Inflammatory macrophage treated with lipopolysaccharide for 1 hour (primary cell): ENCODE measurements at regions not wholly inside any gene's neighbourhood (a gene's known extent, or its start where the extent isn't known, plus 50 kb on each side); places are given as distances from the start of the nearest gene placed in this dataset.

ENCODE experiments used
- DNase-seq, 2 donors: peaks; one replicate each; pipeline ENCODE4 v3.0.0-alpha.2; 2020 to 2022

- no peak for DNase-seq
Observed at GRCh38 chr6:117078624-117079023, 186.7 kb upstream of the VGLL2 start.

DNA sequence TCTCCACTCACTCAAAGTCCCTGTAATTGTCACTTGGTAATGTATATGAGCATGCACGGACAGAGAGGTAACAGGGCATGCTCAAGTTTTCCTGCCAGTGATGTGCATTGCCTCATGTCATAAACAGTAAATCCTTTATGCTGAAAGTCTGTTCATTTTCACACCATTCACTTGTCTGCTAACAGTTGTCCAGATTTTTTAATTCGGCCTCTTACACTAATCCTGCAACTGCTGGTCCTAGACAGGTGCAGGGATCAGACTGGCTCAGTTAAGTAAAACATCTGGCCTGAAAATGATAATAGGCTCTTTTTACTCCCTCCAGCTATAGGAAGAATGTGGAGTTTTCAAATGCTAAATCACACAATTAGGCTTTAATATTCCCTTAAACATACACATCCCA lies 185.4 kb upstream of the VGLL2 start:
- no peak for DNase-seq

DNA sequence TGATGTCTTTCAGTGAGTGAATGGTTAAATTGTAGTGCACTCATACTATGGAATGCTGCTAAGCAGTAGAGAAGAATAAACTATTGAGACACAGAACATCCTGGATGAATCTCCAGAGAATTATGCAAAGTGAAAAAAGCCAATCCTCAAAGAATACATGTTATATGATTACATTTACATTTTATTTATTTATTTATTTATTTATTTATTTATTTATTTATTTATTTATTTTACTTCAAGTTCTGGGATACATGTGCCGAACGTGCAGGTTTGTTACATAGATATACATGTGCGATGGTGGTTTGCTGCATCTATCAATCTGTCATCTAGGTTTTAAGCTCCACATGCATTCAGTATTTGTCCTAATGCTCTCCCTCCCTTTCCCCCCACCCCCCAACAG lies 175.8 kb upstream of the VGLL2 start:
- no peak for DNase-seq

DNA sequence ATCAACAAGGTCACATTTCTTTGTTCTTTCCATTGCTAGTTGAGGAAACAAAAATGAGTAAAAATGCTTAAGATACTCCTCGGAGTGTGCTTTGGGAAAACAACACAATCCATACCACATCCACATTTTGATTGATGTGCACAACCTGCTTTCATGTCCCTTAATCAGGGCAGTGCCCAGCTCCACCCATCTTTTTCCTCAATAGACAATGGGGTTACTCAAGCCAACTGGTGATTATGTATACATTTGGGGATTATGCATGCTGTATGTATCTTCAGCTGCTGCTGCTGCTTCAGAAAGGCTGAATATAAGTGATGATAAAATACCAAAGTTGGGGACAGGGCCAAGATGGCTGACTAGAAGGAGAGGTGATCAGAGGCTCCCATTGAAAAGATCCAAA lies 155.2 kb upstream of the VGLL2 start:
- no peak for DNase-seq

DNA sequence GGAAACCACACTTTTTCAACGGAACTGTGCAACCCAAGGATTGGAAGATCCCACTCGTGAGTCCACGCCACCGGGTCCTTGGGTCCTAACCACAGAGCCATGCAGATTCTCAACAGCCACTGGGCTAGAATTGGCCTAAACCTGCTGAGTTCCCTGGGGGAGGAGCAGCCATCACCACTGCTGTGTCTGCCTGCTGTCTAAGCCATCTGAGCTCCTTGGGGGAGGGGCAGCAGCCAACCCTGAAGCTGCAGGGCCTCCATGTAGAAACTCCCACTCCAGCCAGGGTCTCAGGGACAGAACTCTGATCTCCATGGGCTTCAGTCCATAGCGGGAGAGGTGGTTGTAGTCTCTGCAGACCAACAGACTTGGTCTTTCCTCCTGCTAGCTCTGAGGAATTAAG lies 154.6 kb upstream of the VGLL2 start:
- DNase-seq: no peak

GRCh38 chr6:117117652-117118051 lies 147.7 kb upstream of the VGLL2 start:
- DNase-seq: no peak

GRCh38 chr6:117118490-117118889 lies 146.9 kb upstream of the VGLL2 start:
- DNase-seq: no peak

GRCh38 chr6:117126213-117126612 lies 139.1 kb upstream of the VGLL2 start:
- no peak for DNase-seq

DNA sequence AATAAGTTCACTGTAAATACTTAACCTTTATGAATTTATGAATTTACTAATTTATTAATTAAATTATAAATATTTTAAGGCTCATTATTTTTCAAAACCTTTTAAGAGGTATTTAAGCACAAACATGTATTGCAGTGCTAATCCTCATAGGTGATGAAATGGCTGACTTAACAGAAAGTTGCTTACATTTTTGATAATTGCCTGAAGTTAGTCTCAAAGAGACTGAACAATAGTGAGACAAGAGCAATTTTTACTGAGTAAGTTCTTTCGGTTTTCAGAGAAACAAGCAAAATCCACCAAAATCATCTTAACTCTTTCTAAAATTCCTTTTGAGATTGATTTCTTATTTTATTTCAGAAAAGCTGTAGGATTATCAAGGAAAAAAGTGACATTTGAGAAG lies 137.3 kb upstream of the VGLL2 start:
- no peak for DNase-seq

DNA sequence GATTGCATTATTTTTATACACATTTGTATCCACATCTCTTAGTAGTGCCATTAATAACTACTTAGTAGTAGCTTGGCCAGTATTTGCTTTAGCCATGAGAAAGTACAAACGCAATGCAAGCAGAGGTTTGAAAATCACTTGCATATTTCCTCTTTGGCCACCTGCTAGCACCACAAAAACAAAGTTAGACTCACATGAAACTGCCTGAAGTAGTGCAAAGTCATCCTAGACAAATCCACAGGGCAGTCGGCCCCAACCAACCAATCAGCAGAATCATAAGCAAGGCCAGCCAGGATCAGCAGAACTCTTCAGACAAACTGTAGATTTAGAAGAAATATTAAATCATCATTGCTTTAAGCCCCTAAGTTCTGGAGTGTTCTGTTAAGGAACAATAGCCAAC lies 135.2 kb upstream of the VGLL2 start:
- DNase-seq: no peak

GRCh38 chr6:117136702-117137101 lies 128.7 kb upstream of the VGLL2 start:
- no peak for DNase-seq

- DNase-seq: no peak
Observed at GRCh38 chr6:117137711-117138110, 127.6 kb upstream of the VGLL2 start.

GRCh38 chr6:117138425-117138824 lies 126.9 kb upstream of the VGLL2 start:
- DNase-seq: no peak

GRCh38 chr6:117138920-117139319 lies 126.4 kb upstream of the VGLL2 start:
- no peak for DNase-seq

DNA sequence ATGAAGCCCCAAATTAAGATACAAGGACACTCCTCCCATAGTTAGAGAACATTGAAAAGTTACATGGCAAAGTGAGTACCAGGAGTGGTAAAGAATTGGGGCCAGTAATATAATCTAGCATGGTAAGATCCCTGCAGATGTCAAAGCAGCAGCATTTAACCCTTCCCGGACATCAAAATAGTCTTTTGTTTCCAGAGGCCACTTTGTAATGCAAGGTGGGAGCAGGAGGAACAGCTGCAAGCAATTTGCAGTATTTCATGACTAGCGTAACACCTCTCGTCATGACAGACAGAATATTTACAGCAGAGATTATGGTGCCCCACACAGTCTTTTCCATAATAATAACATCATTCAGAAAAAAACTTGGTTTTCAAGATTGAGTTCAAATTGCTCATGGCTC lies 123.2 kb upstream of the VGLL2 start:
- DNase-seq: no peak

DNA sequence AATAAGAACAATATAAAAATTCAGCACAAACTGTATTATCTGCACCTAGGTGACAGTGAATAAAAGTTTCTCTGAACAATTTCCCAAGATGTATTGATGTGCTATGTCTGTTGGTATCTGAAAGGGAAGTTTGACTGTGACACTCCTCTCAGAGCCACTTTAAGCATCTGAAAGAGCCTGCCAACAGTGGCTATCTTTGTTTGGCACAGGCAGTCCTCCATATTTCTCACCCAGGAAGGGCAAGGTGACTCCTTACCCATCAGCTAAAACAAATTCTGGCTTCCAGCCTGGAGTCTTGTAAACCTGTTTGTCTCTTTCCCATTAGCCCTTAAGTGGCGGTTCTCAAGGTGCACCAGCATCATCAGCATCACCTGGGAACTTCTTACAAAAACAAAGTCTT lies 122.4 kb upstream of the VGLL2 start:
- no peak for DNase-seq

- DNase-seq: no peak
Observed at GRCh38 chr6:117143647-117144046, 121.7 kb upstream of the VGLL2 start.

DNA sequence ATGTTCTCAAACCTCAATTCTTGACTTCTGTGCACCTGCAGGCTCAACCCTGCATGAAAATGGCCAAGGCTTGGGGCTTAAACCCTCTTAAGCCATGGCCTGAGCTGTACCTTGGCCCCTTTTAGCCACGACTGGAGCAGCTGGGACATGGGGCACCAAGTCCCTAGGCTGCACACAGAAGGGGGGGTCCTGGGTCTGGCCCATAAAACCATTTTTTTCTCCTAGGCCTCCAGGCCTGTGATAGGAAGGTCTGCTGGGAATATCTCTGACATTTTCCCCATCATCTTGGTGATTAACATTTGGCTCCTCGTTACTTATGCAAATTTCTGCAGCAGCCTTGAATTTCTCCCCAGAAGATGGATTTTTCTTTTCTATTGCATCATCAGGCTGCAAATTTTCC lies 119.4 kb upstream of the VGLL2 start:
- no peak for DNase-seq

GRCh38 chr6:117149324-117149723 lies 116.0 kb upstream of the VGLL2 start:
- DNase-seq: no peak

DNA sequence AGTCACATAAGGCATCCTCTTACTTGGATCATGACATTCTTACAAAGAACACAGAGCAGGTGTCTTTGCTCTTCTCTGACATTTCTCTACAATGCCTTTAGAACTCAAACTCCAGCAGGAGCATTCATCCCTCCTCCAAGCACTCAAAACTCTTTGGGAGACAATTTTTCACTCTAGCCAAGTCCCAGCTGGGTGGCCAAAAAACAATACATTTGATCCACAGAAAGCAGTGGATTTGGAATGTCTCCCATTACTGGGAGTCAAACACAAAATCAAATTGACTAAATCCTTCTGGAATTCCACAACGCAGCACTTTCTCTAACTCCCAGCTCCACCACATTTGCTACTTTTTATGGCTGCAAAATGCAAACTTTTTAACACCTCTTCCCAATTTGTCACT lies 108.6 kb upstream of the VGLL2 start:
- DNase-seq: no peak

- no peak for DNase-seq
Observed at GRCh38 chr6:117157448-117157847, 107.9 kb upstream of the VGLL2 start.

- no peak for DNase-seq
Observed at GRCh38 chr6:117165911-117166499, 99.4 kb upstream of the VGLL2 start.

DNA sequence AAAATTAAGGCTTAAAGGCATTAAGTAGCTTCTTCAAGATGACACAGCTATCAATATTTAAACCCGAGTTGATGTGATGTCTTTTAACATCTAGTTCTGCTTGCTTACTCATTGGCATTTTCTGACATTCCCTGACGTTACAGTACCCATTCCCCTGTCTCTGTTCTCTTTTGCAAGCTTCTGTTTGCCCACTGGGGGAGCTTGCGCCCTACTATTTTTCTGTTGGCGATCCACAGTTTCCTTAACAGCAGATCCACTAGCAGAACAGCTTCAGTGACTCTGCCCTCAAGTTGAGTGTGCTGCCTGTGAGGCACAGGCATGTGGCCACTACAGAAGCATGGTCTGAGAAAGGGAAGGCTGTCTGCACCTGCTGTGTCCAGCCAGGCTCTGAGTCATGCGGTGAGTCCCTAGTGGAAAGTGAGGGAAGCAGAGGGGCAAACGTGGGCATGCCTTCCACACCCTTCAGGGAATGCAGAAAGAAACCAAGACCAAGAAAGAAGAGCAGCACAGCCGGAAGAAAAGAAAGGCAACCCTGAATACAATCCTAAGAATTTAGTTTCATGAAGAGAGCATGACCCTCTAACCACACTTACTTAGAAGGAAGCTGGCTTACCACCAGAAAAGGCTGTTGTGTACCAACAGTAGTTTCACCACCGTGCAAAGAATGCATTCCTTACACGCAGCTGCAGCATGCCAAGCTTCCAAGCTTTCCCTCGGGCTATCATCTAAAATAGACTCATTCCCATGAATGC lies 97.7 kb upstream of the VGLL2 start:
- DNase-seq: no peak

DNA sequence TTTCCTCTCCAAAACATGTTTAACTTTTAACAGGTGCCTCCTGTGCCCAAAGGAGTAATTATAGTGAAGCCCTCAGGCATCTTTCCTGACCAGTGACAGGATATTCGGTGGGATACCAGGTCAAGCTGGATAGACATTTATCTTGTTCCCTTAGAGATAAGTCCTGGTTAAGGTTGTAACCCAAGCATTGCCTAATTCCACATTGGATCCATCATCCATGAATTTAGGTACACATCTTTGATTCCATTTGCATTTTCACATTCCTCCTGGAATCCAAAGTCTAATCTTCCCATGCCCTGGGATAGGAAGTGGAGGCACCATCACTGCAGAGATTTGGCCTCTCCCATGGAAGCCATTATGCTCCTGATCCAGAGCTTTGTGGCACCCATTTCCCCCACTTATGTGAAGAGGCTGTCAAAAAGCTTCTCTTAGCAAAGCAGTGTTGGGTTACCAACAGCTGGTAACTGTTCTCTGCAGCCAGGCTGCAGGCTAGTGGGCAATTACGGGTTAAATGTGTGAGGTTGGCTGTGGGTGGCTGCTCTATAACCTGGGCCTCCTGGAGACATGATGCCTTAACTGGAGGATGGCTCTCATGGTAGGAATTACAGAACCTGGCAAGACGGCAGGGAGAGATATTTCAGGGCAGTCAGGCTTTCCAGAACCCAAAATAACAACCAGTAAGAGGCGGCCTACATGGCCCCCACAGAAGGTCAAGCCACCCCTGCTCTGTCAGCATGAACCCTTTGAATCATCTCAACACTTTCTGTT lies 96.9 kb upstream of the VGLL2 start:
- no peak for DNase-seq
